Psoas muscle (tissue), 7 donors: ENCODE measurements at regions not wholly inside any gene's neighbourhood (a gene's known extent, or its start where the extent isn't known, plus 50 kb on each side); places are given as distances from the start of the nearest gene placed in this dataset.

Experiments
- ATAC-seq, 4 donors: fragments of 200-7000 bp; cut with Tn5 transposase; one replicate each; pipeline ENCODE4 v1.9.1; 2020; ENCODE audit warnings: moderate library complexity in 3 of 4, mild to moderate bottlenecking in 2 of 4
- DNase-seq, 2 donors: peaks; one replicate each; pipeline ENCODE4 v3.0.0-alpha.2; 2020
- H3K27ac ChIP-seq: fragments of 200-600 bp; one replicate; pipeline ENCODE4 v1.8.0; 2022
- H3K27me3 ChIP-seq, 3 donors: fragments of 200-600 bp in 1 of 3; one replicate each; pipeline versions ENCODE4 v1.6.1 to v1.8.0; 2013 to 2022; ENCODE audit warnings: low read length in 2 of 3, mild to moderate bottlenecking in 2 of 3, moderate library complexity in 1 of 3; ENCODE audit not compliant: insufficient read depth in 3 of 3
- H3K36me3 ChIP-seq, 2 donors: fragments of 200-600 bp in 1 of 2; one replicate each; pipeline versions ENCODE4 v1.6.1 to v1.8.0; 2013 to 2022; ENCODE audit warnings: low read depth in 1 of 2, mild to moderate bottlenecking in 1 of 2, moderate library complexity in 1 of 2; ENCODE audit not compliant: insufficient read depth in 1 of 2
- H3K4me1 ChIP-seq: fragments of 200-600 bp; one replicate; pipeline ENCODE4 v1.8.0; 2022
- H3K4me3 ChIP-seq: fragments of 200-600 bp; one replicate; pipeline ENCODE4 v1.8.0; 2022; ENCODE audit warnings: mild to moderate bottlenecking
- H3K9me3 ChIP-seq: fragments of 200-600 bp; one replicate; pipeline ENCODE4 v1.8.0; 2022
- WGBS, 3 donors: extraction: QIAGEN DNeasy Blood & Tissue Kit; methylation state at CpG; one replicate each; pipeline versions ENCODE4 v1.1.6 to v1.1.7; 2013; 5-methylcytosine and 5-hydroxymethylcytosine counted together
- intact Hi-C, 2 donors: fragments of 100-400 bp; cut with DNase I; formaldehyde crosslinking; loops; one replicate each; pipeline versions ENCODE4 v1.11.0 to v1.14.2; 2022
- TF ChIP-seq, protein P1 (sequence below): fragments of 200-600 bp; IDR thresholded peaks from one replicate; pipeline ENCODE4 v1.8.0; 2022; ENCODE audit warnings: antibody characterized with exemption
- donor health status: healthy with polysubstance abuse.
- donor health status: DM: no; HTN: no; CAD: no; lungs with moderate emphysema.
- donor health status: Bipolar disorder and iron deficiency.
- donor health status: healthy.
- donor health status: DM: yes; HTN: yes; CAD: no.
- donor health status: DM: no; HTN: no; CAD: no.
- donor health status: DM: yes; HTN: yes; CAD: no.

DNA sequence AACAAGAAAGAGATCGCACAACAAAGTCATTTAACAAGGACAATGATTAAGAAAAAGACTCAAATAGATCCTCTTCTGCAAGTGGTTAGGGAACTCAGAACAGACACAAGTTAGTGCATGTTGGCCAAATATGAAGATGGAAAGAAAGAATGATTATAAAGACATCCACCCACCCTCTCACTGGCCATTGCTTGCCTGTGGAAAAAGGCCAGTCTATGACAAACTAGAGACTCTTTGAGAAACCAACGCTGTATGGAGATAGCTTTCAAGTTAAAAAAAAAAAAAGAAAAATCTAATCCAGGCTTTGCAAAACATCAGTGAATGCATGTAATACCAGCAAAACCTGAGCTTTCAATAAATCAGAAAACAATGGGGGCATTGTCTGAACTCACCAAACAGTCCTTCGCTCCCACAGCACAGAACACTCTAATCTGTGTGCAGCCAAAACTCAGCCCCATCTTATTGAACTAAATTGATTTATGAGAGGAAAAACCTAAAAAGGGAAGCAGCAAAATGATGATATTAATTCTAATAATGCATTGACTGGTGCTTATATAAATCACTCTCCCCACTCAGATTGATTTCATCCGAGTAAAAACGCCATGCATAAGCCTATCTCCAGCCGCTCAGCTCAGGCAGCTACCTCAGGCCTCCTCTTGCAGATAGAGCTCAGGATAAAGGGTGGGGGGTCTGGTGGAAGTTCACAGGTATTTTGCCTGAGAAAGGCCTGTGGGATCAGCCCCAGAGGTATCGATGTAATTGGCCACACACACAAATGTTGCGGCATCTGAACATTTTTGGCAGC is 547.1 kb downstream of the CCDC171 start:
- intact Hi-C loops: loop anchor here in 1 of 2 donors (2.0 kb wide), 1 partner anchor 27 kb away; no protein-coding TSS in a partner anchor
- Histone ChIP-seq H3K27ac (no peak overlapping the region), H3K9me3 (no peaks in the 10 kb centered on the region), H3K4me3 (no peak overlapping the region), H3K36me3 (no peaks in the 10 kb centered on the region), H3K27me3 (no peaks in the 10 kb centered on the region), H3K4me1 (no peaks in the 10 kb centered on the region)
- DNase-seq: no peak
- WGBS, 3 donors: 54 to 72% (median 59%) methylated on average over 8 of the region's 8 CpGs
- ATAC-seq: no peak
- TF ChIP-seq, protein P1, sequence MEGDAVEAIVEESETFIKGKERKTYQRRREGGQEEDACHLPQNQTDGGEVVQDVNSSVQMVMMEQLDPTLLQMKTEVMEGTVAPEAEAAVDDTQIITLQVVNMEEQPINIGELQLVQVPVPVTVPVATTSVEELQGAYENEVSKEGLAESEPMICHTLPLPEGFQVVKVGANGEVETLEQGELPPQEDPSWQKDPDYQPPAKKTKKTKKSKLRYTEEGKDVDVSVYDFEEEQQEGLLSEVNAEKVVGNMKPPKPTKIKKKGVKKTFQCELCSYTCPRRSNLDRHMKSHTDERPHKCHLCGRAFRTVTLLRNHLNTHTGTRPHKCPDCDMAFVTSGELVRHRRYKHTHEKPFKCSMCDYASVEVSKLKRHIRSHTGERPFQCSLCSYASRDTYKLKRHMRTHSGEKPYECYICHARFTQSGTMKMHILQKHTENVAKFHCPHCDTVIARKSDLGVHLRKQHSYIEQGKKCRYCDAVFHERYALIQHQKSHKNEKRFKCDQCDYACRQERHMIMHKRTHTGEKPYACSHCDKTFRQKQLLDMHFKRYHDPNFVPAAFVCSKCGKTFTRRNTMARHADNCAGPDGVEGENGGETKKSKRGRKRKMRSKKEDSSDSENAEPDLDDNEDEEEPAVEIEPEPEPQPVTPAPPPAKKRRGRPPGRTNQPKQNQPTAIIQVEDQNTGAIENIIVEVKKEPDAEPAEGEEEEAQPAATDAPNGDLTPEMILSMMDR: no peak

DNA sequence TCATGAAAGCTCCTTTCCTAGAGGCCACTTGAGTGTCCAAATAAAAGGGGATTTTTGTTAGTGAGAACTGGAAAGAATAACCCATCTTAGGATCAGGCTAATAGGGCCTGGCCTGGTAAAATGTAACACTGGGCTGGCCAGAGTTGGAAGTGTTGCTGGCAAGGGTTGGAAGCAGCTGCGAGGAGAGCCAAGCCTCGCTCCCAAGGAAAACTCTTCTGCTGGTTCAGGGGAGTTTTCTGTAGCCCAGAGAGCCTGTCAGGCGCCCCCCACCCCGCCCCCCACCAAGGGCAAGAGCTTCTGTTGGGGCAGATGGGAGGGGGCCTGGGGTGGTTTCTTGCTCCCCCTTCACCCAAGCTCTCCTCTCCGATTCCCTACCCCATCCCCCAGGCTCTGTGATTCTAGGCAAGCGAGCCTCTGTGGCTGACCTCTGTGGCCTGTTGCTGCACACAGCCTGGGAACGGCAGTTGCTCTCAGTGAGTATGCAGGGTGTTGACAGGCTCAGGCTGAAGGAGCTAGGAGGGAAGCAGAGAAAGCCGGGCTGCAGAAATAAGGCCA is 547.8 kb downstream of the CCDC171 start:
- TF ChIP-seq, protein P1: no peak
- no peak overlapping the region for H3K4me3 ChIP-seq

DNA sequence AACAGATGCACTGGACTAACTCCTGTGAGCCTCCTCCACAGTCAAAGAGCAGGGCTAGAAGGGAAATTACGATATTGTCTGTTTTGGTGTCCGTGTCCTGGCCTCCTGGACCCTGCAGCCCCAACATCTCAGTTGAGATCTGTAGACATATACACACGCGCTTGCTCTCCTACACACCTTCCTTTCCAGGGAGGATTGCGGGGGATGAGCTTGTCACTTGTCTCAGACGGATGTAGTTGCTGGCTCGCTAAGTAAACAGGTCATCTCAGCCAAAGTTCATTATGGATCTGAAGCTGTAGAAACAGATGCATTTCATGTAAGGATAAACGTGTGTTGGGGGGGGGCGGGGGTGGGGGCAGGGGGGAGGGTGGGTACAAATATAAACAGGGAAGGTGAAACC is 549.3 kb downstream of the CCDC171 start:
- no peaks in the 10 kb centered on the region for H3K27me3 ChIP-seq
- no peak overlapping the region for H3K27ac ChIP-seq
- ATAC-seq: no peak
- H3K4me1 ChIP-seq: no peaks in the 10 kb centered on the region
- no peak overlapping the region for H3K4me3 ChIP-seq
- no peaks in the 10 kb centered on the region for H3K9me3 ChIP-seq
- no peaks in the 10 kb centered on the region for H3K36me3 ChIP-seq
- DNase-seq: no peak
- WGBS, 3 donors: 82 to 87% (median 83%) methylated on average over 9 of the region's 9 CpGs
- intact Hi-C loops: no loop called here
- TF ChIP-seq, protein P1: no peak

More for the DNA sequence above, 547.8 kb downstream of the CCDC171 start:
- Histone ChIP-seq H3K4me1 (no peaks in the 10 kb centered on the region), H3K27me3 (no peaks in the 10 kb centered on the region), H3K36me3 (no peaks in the 10 kb centered on the region), H3K9me3 (no peaks in the 10 kb centered on the region), H3K27ac (peak overlapping the region; percentile 16)
- intact Hi-C loops: loop anchor here in 1 of 2 donors (2.0 kb wide), 1 partner anchor 28 kb away; no protein-coding TSS in a partner anchor
- 19 to 51% (median 22%) methylated on average over 7 to 8 of the region's 8 CpGs for WGBS, 3 donors
- ATAC-seq (peak; percentile 52 to 77 (median 72)), DNase-seq (peak; percentile 52 to 79)

DNA sequence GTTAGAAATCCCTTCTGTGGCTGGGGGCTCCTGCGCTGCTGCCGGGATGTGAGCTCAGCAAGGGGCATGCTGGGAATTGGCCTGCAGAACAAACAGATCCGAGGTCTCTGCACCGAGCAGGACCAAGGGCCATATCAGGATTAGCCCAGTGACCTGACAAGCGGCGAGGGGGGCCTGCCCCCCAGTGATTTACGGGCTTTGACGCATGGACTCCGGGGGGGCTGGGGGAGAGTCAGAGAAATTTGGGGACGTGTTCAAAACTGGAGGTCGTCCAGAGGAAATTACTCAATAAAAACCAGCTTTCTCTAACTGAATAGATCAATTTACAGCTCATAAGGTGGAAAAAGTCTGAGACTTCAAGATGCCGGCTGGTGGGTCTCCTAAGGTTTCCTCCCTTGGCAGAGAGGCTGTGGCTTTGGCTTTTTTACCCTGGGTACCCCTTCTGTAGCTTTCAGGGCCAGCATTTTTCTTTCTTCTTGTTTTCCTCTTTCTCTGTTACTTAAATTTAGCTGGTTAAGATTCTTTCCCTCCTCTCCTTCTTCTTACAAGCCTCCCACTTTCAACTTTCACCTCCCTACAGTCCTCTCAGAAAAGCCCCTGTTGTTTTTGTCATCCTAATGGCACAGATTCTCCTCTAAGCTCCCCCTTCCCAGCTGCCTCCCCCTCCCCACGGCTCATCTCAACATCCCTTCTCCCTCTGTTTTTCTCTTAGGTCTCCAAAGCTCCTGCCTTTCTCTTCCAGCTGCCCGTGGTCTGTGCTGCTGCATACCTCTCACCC is 551.0 kb downstream of the CCDC171 start:
- DNase-seq: peak; percentile 33 to 74
- Histone ChIP-seq H3K9me3 (no peaks in the 10 kb centered on the region), H3K4me1 (no peaks in the 10 kb centered on the region), H3K27me3 (no peaks in the 10 kb centered on the region), H3K27ac (no peak overlapping the region), H3K4me3 (no peak overlapping the region), H3K36me3 (no peaks in the 10 kb centered on the region)
- peak in 2 of 4 donors; percentile 26 to 49 for ATAC-seq
- 38 to 42% (median 40%) methylated on average over 14 of the region's 14 CpGs for WGBS, 3 donors
- TF ChIP-seq, protein P1: no peak
- intact Hi-C loops: loop anchor here in 1 of 2 donors (1.0 kb wide), 1 partner anchor 13 kb away; no protein-coding TSS in a partner anchor
